GM19043 (cell line): ENCODE measurements at regions not wholly inside any gene's neighbourhood (a gene's known extent, or its start where the extent isn't known, plus 50 kb on each side); places are given as distances from the start of the nearest gene placed in this dataset.
A peak's percentile ranks its signal among the peaks of the same experiment; 100 is the strongest.

Experiments used
- ATAC-seq: cut with Tn5 transposase; IDR thresholded peaks from one replicate; pipeline ENCODE4 v1.9.1; 2021; ENCODE audit warnings: low read depth; ENCODE audit not compliant: unreplicated experiment

- no peak for ATAC-seq
These were observed 255.5 kb upstream of the PITX2 start for GRCh38 chr4:110878413-110878812.

- no peak for ATAC-seq
These were observed 256.1 kb upstream of the PITX2 start for GRCh38 chr4:110878956-110879355.

GRCh38 chr4:110886270-110886669 lies 263.4 kb upstream of the PITX2 start:
- ATAC-seq, result no peak

GRCh38 chr4:110886856-110887255 lies 264.0 kb upstream of the PITX2 start:
- no peak for ATAC-seq

- no peak for ATAC-seq
These were observed 274.9 kb upstream of the PITX2 start for GRCh38 chr4:110897784-110898183.

- ATAC-seq, result peak; percentile 81
These were observed 275.4 kb upstream of the PITX2 start for GRCh38 chr4:110898290-110898689.

GRCh38 chr4:110900213-110900769 lies 277.4 kb upstream of the PITX2 start:
- no peak for ATAC-seq

GRCh38 chr4:110902500-110902899 lies 279.6 kb upstream of the PITX2 start:
- ATAC-seq, result no peak

- no peak for ATAC-seq
These were observed 281.7 kb upstream of the PITX2 start for GRCh38 chr4:110904435-110905065.

GRCh38 chr4:110905367-110905766 lies 282.5 kb upstream of the PITX2 start:
- no peak for ATAC-seq

GRCh38 chr4:110907801-110908313 lies 285.0 kb upstream of the PITX2 start:
- no peak for ATAC-seq

GRCh38 chr4:110914791-110915190 lies 291.9 kb upstream of the PITX2 start:
- ATAC-seq, result no peak

- no peak for ATAC-seq
These were observed 292.4 kb upstream of the PITX2 start for GRCh38 chr4:110915301-110915700.

GRCh38 chr4:110916505-110916904 lies 293.6 kb upstream of the PITX2 start:
- ATAC-seq, result no peak

GRCh38 chr4:110917835-110918234 lies 295.0 kb upstream of the PITX2 start:
- no peak for ATAC-seq

- no peak for ATAC-seq
These were observed 298.1 kb upstream of the PITX2 start for GRCh38 chr4:110920990-110921389.

- ATAC-seq, result no peak
These were observed 301.9 kb upstream of the PITX2 start for GRCh38 chr4:110924761-110925160.

- no peak for ATAC-seq
These were observed 304.0 kb upstream of the PITX2 start for GRCh38 chr4:110926841-110927400.

- ATAC-seq, result no peak
These were observed 310.5 kb upstream of the PITX2 start for GRCh38 chr4:110933341-110933740.

- ATAC-seq, result no peak
These were observed 321.6 kb upstream of the PITX2 start for GRCh38 chr4:110944501-110944900.

- no peak for ATAC-seq
These were observed 322.7 kb upstream of the PITX2 start for GRCh38 chr4:110945600-110945999.

- no peak for ATAC-seq
These were observed 326.7 kb upstream of the PITX2 start for GRCh38 chr4:110949542-110949941.
